ENCODE measurements at regions not wholly inside any gene's neighbourhood (a gene's known extent, or its start where the extent isn't known, plus 50 kb on each side); places are given as distances from the start of the nearest gene placed in this dataset.

DNA sequence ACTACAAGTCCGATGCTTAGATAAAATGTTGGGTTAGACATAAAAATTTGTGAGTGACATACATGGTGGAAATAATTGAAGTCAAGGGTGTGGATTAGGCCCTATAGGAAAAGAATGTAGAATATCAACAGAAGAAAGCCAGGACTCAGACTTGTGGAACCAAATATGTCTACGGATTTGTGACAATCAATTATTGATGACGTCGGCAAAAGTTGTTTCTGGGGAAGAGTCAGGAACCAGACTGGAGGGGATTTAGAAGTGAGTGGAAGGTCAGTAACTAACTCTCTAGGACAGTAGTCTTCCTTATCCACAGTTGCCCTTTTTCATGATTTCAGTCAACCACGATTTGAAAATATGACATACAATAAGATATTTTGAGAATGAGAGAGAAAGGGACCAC is 130.9 kb upstream of the TANK start:
- no peak for ATAC-seq
- Mint-ChIP-seq H3K9me3 (peaks cover 5% of the 10 kb centered on the region), H3K27ac (no peak overlapping the region), H3K36me3 (no peaks in the 10 kb centered on the region), H3K4me1 (no peaks in the 10 kb centered on the region), H3K27me3 (peaks cover 13% of the 10 kb centered on the region), H3K4me3 (no peak overlapping the region)

GRCh38 chr2:161030260-161031063 is 129.8 kb upstream of the TANK start:
- no peaks in the 10 kb centered on the region for H3K36me3 Mint-ChIP-seq
- H3K9me3 Mint-ChIP-seq: peaks cover 10% of the 10 kb centered on the region
- no peaks in the 10 kb centered on the region for H3K4me1 Mint-ChIP-seq
- H3K27me3 Mint-ChIP-seq: peaks cover 14% of the 10 kb centered on the region
- no peak overlapping the region for H3K27ac Mint-ChIP-seq
- no peak for ATAC-seq
- no peak overlapping the region for H3K4me3 Mint-ChIP-seq

GRCh38 chr2:161031511-161031910 is 128.7 kb upstream of the TANK start:
- peaks cover 11% of the 10 kb centered on the region for H3K9me3 Mint-ChIP-seq
- no peak overlapping the region for H3K4me3 Mint-ChIP-seq
- no peak for ATAC-seq
- no peak overlapping the region for H3K27ac Mint-ChIP-seq
- no peaks in the 10 kb centered on the region for H3K4me1 Mint-ChIP-seq
- no peaks in the 10 kb centered on the region for H3K36me3 Mint-ChIP-seq
- H3K27me3 Mint-ChIP-seq: peaks cover 14% of the 10 kb centered on the region

GRCh38 chr2:161032635-161033034 is 127.6 kb upstream of the TANK start:
- Mint-ChIP-seq H3K36me3 (no peaks in the 10 kb centered on the region), H3K27ac (no peak overlapping the region), H3K4me1 (no peaks in the 10 kb centered on the region), H3K27me3 (peaks cover 14% of the 10 kb centered on the region), H3K4me3 (no peak overlapping the region), H3K9me3 (peaks cover 11% of the 10 kb centered on the region)
- ATAC-seq: no peak

DNA sequence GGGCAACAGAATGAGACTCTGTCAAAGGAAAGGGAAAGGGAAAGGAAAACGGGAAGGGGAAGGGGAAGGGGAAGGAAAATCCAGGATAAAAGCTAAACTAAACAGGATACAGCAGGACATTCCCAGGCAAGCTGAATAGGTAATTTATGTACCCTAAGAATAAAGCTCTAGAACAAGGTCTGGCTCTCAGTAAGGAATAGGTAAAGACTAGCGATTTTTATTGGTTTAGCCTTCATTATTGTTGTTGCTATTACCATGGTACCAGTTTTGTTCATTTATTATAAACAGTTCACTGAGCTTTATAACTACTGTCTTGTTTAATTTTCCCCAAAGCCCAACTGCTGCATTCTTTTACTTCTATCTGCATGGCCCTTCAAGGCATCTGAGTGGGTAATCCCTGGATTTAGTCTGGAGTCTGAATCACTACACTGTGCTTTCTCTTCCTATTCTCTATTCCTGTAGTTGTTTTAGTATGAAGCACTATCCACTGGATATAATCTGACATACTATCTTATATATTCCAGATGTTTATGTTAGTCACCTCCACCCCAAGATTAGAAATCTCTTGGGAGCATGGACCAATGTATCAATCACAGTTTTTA is 127.1 kb upstream of the TANK start:
- Mint-ChIP-seq H3K36me3 (no peaks in the 10 kb centered on the region), H3K27me3 (peaks cover 14% of the 10 kb centered on the region), H3K9me3 (peaks cover 11% of the 10 kb centered on the region), H3K4me3 (no peak overlapping the region), H3K4me1 (no peaks in the 10 kb centered on the region), H3K27ac (no peak overlapping the region)
- no peak for ATAC-seq

DNA sequence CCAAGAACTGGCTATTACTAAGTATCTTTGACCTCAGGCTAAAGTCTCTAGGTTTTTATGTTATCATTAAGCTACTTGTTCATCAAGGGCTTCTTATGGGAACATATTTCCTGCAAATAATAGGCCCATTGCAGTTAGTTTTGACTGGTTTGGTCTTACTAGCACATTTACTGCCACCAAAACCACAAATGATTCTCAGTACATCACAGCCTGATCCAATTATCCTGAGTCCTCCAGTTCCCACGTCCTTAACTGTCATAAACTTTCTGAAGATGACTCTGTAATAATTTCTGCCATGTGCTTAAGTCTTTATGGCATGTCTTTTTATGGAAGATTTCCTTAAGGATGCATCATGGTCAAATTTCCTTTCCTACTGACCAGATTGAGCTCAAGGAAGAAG is 123.3 kb upstream of the TANK start:
- H3K36me3 Mint-ChIP-seq: no peaks in the 10 kb centered on the region
- H3K27ac Mint-ChIP-seq: no peak overlapping the region
- peaks cover 7% of the 10 kb centered on the region for H3K9me3 Mint-ChIP-seq
- H3K4me1 Mint-ChIP-seq: no peaks in the 10 kb centered on the region
- peaks cover 23% of the 10 kb centered on the region for H3K27me3 Mint-ChIP-seq
- no peak overlapping the region for H3K4me3 Mint-ChIP-seq
- ATAC-seq: no peak

DNA sequence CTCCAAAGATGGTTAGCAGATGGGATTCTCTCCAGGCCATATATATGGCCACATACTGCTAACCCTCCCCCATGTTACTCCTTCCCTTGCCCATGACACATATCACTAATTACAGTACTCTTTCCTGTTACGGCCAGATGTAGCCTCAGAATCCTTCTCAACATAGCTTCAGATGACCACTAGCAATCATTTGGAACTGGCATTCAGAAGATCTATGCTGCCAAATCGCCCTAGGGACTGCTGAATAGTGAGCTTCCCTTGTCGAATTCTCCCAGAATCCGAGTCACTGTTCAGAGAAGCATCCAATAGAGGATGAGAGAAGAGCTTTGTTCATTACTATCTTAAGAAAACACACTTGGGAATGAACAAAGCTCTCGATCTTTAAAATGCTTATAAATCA is 121.2 kb upstream of the TANK start:
- peaks cover 24% of the 10 kb centered on the region for H3K27me3 Mint-ChIP-seq
- peaks cover 7% of the 10 kb centered on the region for H3K9me3 Mint-ChIP-seq
- no peak overlapping the region for H3K4me3 Mint-ChIP-seq
- no peak for ATAC-seq
- H3K4me1 Mint-ChIP-seq: no peaks in the 10 kb centered on the region
- H3K27ac Mint-ChIP-seq: no peak overlapping the region
- H3K36me3 Mint-ChIP-seq: no peaks in the 10 kb centered on the region

DNA sequence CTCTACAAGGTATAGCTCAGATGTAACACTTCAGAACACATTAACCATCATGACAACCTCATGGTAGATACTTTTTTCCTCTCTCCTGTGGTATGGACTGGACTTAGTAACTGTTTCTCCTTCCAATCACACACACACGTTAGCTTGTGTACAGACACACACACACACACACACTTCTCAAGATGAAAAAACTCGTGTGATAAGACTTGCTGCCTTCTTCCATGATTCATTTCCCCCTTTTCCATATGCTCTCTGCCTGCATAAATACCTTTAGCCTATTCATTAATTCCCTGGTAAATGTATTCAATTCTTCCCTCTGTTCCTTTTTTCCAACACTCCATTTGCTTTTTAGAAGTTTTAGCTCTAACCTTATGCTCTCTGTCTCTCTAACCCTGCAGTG is 118.9 kb upstream of the TANK start:
- peaks cover 25% of the 10 kb centered on the region for H3K27me3 Mint-ChIP-seq
- no peak overlapping the region for H3K27ac Mint-ChIP-seq
- no peaks in the 10 kb centered on the region for H3K36me3 Mint-ChIP-seq

GRCh38 chr2:161042990-161043625 is 117.1 kb upstream of the TANK start:
- ATAC-seq: no peak
- Mint-ChIP-seq H3K4me1 (no peaks in the 10 kb centered on the region), H3K36me3 (no peaks in the 10 kb centered on the region), H3K27ac (no peak overlapping the region), H3K27me3 (peaks cover 27% of the 10 kb centered on the region), H3K4me3 (no peak overlapping the region), H3K9me3 (no peaks in the 10 kb centered on the region)

More for the DNA sequence above, 118.9 kb upstream of the TANK start:
- H3K4me1 Mint-ChIP-seq: no peaks in the 10 kb centered on the region
- H3K9me3 Mint-ChIP-seq: no peaks in the 10 kb centered on the region
- no peak for ATAC-seq
- H3K4me3 Mint-ChIP-seq: no peak overlapping the region

- H3K36me3 Mint-ChIP-seq: no peaks in the 10 kb centered on the region
- no peak overlapping the region for H3K4me3 Mint-ChIP-seq
- no peak for ATAC-seq
These were observed 115.9 kb upstream of the TANK start for GRCh38 chr2:161044095-161044865.

GRCh38 chr2:161044921-161045320 is 115.3 kb upstream of the TANK start:
- ATAC-seq: no peak
- Mint-ChIP-seq H3K27ac (no peak overlapping the region), H3K27me3 (peaks cover 35% of the 10 kb centered on the region), H3K36me3 (no peaks in the 10 kb centered on the region), H3K4me1 (no peaks in the 10 kb centered on the region), H3K9me3 (no peaks in the 10 kb centered on the region), H3K4me3 (no peak overlapping the region)

More at GRCh38 chr2:161044095-161044865, 115.9 kb upstream of the TANK start:
- Mint-ChIP-seq H3K9me3 (no peaks in the 10 kb centered on the region), H3K4me1 (no peaks in the 10 kb centered on the region), H3K27ac (no peak overlapping the region), H3K27me3 (peaks cover 29% of the 10 kb centered on the region)

GRCh38 chr2:161045726-161046125 is 114.5 kb upstream of the TANK start:
- no peak for ATAC-seq
- H3K9me3 Mint-ChIP-seq: no peaks in the 10 kb centered on the region
- H3K4me3 Mint-ChIP-seq: no peak overlapping the region
- no peaks in the 10 kb centered on the region for H3K36me3 Mint-ChIP-seq
- no peaks in the 10 kb centered on the region for H3K4me1 Mint-ChIP-seq
- H3K27ac Mint-ChIP-seq: no peak overlapping the region
- H3K27me3 Mint-ChIP-seq: peaks cover 43% of the 10 kb centered on the region

DNA sequence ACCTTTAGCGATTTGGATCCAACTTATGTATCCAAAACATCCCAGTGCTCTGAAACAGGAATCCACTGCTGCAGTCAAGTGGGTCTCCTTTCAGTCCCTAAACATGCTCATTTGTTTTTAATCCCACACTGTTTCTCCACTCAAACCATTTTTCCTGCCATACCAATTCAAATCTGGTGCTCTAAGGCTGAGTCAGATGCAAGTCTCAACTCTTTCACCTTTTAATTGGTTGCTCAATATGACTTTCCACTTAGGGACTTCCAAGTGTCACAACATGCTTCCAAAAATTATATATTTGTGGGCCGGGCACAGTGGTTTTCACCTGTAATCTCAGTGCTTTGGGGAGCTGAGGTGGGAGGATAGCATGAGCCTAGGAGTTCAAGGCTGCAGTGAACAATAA is 113.4 kb upstream of the TANK start:
- Mint-ChIP-seq H3K36me3 (no peaks in the 10 kb centered on the region), H3K27me3 (peaks cover 47% of the 10 kb centered on the region), H3K27ac (no peak overlapping the region), H3K9me3 (no peaks in the 10 kb centered on the region), H3K4me3 (no peak overlapping the region), H3K4me1 (no peaks in the 10 kb centered on the region)
- no peak for ATAC-seq

DNA sequence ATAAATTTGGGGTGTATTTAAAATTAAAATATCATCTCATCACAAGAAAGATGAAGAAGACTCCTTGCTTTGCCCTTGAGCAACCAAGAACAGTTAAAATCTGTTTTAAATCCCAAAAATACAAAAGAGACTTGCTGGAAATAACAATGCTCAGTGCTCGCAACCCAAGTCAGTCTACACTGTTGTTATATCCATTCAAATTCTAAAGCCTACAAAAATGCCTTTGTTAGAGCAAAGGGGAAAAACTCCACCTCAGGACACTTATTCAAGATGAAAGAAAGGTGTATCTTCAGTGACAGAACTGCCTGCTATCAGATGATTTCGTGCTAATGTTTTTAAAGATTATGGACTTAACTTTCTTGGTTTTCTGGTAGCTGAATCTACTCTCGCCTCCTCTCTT is 111.9 kb upstream of the TANK start:
- Mint-ChIP-seq H3K27me3 (peaks cover 60% of the 10 kb centered on the region), H3K9me3 (no peaks in the 10 kb centered on the region), H3K27ac (no peak overlapping the region), H3K4me1 (no peaks in the 10 kb centered on the region), H3K4me3 (no peak overlapping the region), H3K36me3 (no peaks in the 10 kb centered on the region)
- no peak for ATAC-seq

DNA sequence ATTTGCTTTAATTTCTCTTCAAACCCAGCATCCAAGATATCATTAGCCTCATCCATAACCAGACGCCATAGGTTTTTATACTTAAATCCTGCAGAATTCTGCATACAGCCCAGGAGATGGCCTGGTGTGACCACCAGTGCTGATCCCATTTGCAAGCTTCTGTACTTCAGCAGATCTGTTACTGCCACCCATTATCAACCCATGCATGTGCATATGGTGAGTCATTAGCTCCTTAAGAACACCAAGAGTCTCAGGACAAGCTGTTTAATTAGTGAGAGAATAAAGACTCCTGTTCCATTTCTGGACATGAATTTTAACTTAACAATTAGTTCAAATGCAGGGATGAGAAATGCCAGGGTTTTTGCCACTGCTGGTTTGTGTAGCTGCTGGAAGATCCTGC is 110.7 kb upstream of the TANK start:
- H3K27me3 Mint-ChIP-seq: peaks cover 61% of the 10 kb centered on the region
- ATAC-seq: no peak
- no peak overlapping the region for H3K27ac Mint-ChIP-seq
- no peak overlapping the region for H3K4me3 Mint-ChIP-seq
- no peaks in the 10 kb centered on the region for H3K36me3 Mint-ChIP-seq
- H3K9me3 Mint-ChIP-seq: no peaks in the 10 kb centered on the region
- no peaks in the 10 kb centered on the region for H3K4me1 Mint-ChIP-seq

All from stimulated activated memory B cell treated with anti-CD40 and anti-IgM and Interleukin-4, amounts not matched to agents 10 μg/mL and 1 μg/mL and 100 μg/mL, for 72 hours (primary cell).